ENCODE measurements at regions not wholly inside any gene's neighbourhood (a gene's known extent, or its start where the extent isn't known, plus 50 kb on each side); places are given as distances from the start of the nearest gene placed in this dataset.

GRCh38 chr11:29959488-29959887 lies 57.3 kb downstream of the KCNA4 start:
- DNase-seq: no peak

- no peak for DNase-seq
These were observed 59.4 kb downstream of the KCNA4 start for GRCh38 chr11:29957431-29957830.

- no peak for DNase-seq
These were observed 60.7 kb downstream of the KCNA4 start for GRCh38 chr11:29956076-29956556.

- DNase-seq: no peak
These were observed 73.5 kb downstream of the KCNA4 start for GRCh38 chr11:29943347-29943746.

GRCh38 chr11:29937526-29937925 lies 79.3 kb downstream of the KCNA4 start:
- no peak for DNase-seq

- DNase-seq: no peak
These were observed 82.7 kb downstream of the KCNA4 start for GRCh38 chr11:29934115-29934638.

- DNase-seq: no peak
These were observed 100.8 kb downstream of the KCNA4 start for GRCh38 chr11:29916040-29916439.

- DNase-seq: no peak
These were observed 102.5 kb downstream of the KCNA4 start for GRCh38 chr11:29914203-29914930.

GRCh38 chr11:29913352-29913751 lies 103.5 kb downstream of the KCNA4 start:
- no peak for DNase-seq

- DNase-seq: no peak
These were observed 116.4 kb downstream of the KCNA4 start for GRCh38 chr11:29900382-29900781.

- no peak for DNase-seq
These were observed 137.3 kb downstream of the KCNA4 start for GRCh38 chr11:29879560-29879959.

GRCh38 chr11:29876192-29876591 lies 140.6 kb downstream of the KCNA4 start:
- DNase-seq: no peak

GRCh38 chr11:29847219-29847618 lies 169.6 kb downstream of the KCNA4 start:
- DNase-seq: no peak

- no peak for DNase-seq
These were observed 172.0 kb downstream of the KCNA4 start for GRCh38 chr11:29844701-29845379.

GRCh38 chr11:29844031-29844430 lies 172.8 kb downstream of the KCNA4 start:
- DNase-seq: no peak

GRCh38 chr11:29842061-29842460 lies 174.8 kb downstream of the KCNA4 start:
- DNase-seq: no peak

- no peak for DNase-seq
These were observed 190.0 kb downstream of the KCNA4 start for GRCh38 chr11:29826878-29827277.

- no peak for DNase-seq
These were observed 200.5 kb downstream of the KCNA4 start for GRCh38 chr11:29816359-29816758.

GRCh38 chr11:29809121-29809520 lies 207.7 kb downstream of the KCNA4 start:
- DNase-seq: no peak

- DNase-seq: no peak
These were observed 214.3 kb downstream of the KCNA4 start for GRCh38 chr11:29802522-29802921.

- DNase-seq: no peak
These were observed 215.3 kb downstream of the KCNA4 start for GRCh38 chr11:29801561-29801960.

GRCh38 chr11:29786092-29786491 lies 230.7 kb downstream of the KCNA4 start:
- no peak for DNase-seq

GRCh38 chr11:29783506-29783905 lies 233.3 kb downstream of the KCNA4 start:
- DNase-seq: no peak

- DNase-seq: no peak
These were observed 234.4 kb downstream of the KCNA4 start for GRCh38 chr11:29782447-29782846.

All from DMS 273 treated with DMSO at 0.1 percent for 48 hours (cell line).